OCI-M2 (cell line): ENCODE measurements at regions not wholly inside any gene's neighbourhood (a gene's known extent, or its start where the extent isn't known, plus 50 kb on each side); places are given as distances from the start of the nearest gene placed in this dataset.

Source experiments
- DNase-seq: peaks from one replicate; lab custom pipeline; 2025; ENCODE audit not compliant: unreplicated experiment; lab: John Stamatoyannopoulos, UW

DNA sequence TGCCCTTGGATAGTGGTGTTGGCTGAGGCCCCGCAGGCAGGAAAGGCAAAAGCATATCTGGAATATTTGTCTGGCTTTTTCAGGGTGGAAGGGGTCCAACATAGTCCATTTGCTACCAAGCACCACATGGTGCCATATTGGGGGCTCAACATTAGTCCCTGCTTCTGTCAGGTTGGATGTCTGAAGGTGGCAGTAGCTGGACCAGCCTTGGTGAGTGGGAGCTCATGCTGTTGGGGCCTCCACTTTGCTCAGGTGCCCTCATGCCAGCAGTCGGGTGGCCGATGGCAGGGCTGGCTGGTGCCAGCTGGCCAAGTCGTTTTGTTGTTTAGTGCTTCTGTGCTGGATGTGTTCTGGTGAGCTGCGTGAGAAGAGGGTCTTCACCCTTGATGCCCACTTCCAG is 135.3 kb downstream of the PAPOLA start:
- DNase-seq, result no peak

DNA sequence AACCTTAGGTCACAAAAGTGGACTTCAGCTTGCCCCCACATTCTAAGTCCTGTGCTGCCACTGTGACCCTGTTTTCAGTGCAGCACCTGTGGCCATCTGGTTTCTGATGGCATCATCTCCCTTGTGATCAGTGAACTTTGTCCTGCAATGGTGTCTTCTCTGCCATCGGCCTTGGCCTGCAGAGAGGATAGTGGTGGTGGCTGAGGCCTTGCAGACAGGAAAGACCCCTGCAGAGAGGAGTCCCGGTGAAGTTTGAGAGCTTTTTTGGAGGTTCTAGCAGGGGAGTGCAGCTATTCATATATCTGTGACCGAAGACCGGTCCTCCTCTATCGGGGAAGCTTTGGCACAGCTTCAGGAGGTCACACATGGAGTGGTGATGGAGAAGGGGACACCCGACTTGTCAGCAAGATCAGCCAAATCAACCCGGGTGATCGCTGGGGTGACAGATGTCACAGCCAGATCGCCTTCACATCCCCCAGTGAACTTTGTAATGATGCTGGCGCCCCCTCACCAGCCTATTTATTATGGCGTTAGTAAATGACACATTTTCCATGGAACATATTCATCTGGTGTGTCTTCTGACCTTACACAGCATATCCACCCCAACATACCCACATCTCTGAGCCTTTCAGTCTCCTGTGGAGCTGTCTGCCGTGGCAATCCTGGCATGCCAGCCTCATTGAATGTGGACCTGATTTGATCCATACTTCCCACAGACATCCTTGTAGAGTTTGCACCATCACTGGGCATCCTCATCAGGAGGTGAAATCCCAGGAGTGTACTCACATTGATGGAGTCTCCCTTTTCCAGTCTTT is 136.1 kb downstream of the PAPOLA start:
- DNase-seq, result no peak

DNA sequence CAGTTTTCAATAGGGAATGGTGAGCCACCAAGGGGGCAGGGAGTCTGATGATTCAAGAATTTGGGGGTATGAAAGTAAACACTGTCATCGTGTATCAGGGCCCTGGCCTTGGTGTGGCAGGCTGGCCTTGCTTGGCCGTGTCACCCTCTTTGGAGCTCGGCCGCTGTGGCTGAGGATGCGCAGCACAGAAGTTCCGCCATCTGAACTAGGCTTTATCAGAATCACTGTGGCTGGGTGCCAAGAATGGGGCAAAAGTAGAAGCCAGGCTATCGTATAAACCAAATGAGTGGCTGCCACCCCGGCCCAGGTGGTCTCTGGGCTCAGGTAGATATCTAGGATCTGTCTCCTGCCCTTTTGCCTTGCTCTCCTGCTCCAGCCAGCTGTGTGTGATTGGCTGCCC is 137.4 kb downstream of the PAPOLA start:
- DNase-seq, result no peak

DNA sequence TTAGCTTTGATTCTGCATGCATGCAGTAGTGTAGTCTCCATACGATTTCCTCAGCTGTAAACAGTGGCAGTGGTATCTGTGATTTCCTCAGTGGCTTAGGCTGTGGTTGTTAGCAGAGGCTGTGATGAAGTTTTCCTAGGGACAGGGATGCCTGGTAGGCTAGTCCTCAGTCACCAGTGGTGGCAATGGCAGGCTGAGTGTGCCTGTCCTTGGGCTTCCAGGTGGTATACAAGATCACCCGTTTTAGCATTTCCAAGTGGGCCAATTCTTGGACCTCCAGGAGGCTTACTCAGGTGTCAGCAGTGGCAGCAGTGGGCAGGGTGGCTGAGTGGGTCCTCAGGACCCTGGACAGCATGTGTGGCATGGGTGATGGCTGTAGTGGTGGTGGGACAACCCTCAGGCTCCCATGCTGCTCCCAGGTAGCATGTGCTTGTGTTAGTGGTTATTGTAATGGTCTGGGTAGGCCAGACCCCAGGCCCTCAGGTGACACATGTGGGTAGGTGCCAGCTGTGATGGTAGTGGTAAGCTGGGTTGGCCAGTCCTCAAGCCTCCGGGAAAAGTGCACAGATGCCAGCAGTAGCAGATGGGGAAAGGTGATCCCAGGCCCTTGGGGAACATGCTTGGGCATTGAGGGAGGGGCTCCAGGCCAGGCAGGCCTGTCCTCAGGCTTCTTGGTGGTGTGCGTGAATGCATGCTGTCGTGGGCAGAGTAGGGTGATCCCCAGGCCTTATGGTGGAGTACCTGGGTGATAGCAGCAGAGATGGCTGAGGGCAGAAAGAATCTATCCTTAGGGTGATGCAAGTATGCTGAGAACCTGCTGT is 146.5 kb downstream of the PAPOLA start:
- DNase-seq, result no peak

DNA sequence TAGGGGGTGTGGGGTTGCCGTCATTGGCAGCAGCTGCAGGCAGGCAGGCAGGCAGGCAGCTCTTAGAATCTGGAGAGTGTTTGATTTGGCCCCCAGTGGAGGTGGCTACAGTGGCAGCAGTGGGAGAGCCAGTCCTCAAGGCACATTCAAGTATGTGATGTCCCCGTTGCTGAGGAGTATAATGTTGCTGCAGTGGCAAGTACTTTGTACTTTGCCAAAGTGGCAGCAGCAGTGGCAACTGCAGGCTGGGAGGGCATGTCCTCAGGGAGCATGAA is 147.1 kb downstream of the PAPOLA start:
- no peak for DNase-seq

DNA sequence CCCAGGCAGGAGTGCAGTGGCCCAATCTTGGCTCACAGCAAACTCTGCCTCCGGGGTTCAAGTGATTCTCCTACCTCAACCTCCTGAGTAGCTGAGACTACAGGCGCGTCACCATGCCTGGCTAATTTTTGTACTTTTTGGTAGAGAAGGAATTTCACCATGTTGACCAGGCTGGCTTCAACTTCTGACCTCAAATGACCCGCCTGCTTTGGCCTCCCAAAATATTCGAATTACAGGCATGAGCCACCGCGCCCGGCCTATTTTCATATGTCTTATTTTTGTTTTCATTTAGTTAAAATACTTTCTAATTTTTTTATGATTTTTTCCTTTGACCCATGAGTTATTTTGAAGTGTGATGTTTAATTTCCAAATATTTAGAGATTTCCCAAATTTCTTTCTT is 143.6 kb upstream of the VRK1 start:
- no peak for DNase-seq

DNA sequence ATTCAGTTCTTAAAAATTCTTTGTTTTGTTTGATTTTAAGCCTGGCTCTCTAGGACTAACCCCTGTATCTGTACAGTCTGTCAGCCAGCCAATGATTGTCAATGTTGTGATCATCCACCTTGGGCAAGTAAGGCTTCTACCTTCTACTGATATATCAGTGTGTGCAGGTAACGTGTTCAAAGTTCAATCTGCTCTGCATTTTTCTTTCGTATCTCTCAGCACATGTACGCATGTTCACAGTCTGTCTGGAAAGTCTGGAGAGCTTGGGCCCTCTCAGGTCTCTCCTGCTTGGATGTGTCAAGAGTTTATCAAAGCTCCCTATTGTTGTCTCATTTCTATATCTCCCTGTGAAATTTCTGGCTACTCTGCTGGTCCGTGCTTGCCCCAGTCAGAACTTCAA is 138.6 kb upstream of the VRK1 start:
- no peak for DNase-seq

DNA sequence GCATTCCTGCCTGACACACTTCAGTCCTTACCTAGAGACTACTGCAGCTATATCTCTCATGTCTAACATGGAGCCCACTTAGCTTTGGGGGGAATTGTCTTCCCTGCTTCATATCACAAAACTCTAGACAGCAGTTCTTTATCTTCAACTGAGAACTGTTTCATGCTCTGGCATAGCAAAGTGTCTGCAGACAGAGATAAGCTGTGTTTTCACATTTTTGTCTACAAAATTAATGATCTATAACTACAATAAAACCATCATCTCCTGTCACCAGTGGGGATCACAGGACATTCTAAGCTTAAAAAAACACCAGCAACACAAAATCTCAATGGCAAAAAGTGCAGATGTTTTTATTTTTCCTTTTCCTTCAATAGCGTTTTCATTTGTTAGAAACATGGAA is 137.1 kb upstream of the VRK1 start:
- peak; percentile 29 for DNase-seq

DNA sequence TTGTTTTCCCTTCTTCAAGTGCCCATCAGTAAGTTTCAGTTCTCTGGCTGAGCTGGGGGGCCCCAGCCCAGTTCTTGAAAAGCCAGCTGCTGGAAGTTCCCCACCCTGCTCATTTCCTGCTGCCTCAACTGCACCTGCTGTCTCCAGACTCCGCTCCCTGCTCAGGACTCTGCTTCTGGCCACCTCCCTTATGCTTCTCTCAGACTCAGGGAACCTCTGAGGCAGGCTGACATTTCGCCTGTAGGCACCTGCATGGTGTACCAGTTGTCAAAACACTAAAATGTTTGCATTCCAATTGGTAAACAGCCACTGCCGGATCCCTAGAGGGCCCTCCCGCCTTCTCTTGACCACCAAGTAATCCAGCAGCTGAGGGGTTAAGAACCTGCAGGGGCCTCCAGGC is 136.5 kb upstream of the VRK1 start:
- DNase-seq, result no peak

DNA sequence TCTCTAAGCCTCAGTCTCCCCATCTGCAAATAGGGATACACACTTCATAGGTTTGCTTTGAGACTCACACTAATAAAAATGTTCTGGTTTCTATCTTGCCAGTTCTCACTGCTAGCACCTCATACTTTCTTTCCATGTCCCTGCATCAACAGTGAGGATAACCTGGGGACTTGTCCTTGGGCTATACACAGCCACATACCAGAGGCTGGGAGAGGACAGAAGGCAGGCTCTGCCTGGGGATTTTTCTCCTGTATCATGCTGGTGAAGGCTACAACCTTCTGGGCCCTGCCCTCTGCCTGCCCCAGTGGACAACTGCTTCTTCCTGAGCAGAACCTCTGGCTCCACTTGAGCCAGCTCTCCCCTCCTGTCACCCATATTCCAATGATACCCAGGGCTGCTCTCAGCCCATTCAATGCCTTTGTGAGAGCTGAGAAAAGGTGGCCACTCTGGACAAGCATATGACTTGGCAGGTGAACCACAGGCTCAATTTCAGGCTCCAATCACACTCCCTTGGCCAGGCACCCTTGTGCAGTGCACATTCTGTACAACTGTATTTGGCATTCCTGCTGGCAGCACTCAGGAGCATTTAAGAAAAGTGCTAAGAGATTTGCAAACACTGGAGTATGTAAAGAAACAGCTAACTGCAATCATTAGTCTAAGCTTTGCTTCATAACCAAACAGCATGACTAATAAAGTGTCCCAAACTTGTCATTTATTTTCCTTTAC is 135.8 kb upstream of the VRK1 start:
- DNase-seq, result no peak

DNA sequence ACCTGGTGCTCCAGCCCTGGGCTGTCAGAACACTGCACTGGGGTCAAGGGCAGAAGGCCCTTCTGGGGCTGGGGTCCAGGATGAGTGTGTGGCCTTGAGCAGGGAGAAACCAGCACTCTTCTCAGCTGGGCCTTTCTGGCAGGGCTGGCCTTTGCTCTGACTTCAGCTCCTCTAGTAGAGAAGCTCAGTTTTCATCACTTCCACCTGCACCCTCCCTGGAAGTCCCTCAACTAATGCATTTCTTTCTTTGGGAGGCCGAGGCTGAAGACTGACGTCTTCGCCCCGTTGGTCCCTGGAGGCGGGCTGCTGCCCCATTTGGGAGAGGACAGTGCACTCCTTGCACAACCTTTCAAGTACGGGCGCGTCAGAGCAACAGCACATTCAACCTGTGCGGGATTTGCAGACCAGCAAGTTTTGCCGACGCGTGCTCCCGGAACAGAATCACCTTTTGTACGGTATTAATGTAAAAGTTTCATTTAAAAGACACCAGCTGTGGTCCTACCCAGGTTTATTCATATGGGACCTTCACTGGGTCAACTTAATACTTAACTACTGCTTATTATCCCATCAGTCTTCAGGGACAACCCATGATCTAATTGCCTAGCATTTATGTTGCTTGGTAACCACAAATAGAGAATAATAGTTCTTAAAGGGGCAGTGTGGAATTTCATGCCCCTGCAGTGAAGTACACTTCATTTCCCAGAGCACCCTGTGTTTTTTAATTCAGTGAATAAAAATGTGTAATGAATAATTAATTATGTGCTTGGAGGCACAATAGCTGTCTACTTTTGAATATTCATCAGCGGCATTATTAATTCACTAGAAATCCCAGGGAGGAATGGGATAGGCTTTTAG is 134.8 kb upstream of the VRK1 start:
- DNase-seq, result no peak

DNA sequence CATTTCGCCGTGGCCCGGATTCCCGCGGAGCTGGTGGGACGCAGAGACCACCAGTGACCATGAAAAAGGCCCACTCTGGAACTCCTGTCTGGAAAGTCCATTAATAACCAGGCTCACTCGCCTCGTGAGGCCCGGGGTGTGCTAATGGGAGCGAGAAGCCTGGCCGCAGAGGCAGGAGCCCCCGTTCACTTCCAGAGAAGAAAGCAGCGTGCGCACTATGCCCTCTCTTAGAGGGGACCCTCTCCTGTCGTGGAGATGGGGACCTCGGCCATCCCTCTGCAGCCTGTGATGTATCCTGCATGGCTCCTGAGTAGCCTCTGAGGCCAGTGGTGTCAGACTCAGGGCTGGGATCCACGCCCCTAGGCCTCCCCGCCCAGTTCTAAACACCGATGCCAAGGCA is 134.1 kb upstream of the VRK1 start:
- DNase-seq, result no peak

DNA sequence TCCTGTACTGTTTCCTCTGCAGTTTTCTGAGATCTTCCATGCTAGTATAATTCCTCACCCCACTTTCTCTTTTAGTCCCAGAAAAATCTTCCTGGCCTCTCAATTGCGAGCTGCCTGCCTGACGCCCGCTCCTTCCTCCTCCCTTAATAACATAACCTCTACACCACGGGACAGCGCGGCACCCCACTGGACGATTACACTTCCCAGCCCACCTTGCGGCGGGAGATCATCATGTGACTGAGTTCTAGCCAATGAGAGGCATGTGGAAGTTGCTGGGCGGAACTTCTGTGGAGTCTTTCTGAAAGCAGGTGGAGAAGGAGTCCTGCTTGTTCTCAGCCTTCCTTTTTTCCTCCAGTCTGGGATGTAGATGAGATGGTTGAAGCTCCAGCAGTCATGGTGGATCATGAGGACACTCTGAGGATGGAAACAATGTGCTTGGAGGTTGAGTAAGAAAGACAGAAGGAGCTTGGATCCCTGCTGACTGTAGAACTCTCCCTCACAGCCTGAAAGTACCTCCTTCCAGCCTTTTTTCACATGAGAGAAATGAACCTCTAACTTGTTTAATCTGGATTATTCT is 133.6 kb upstream of the VRK1 start:
- DNase-seq, result no peak

DNA sequence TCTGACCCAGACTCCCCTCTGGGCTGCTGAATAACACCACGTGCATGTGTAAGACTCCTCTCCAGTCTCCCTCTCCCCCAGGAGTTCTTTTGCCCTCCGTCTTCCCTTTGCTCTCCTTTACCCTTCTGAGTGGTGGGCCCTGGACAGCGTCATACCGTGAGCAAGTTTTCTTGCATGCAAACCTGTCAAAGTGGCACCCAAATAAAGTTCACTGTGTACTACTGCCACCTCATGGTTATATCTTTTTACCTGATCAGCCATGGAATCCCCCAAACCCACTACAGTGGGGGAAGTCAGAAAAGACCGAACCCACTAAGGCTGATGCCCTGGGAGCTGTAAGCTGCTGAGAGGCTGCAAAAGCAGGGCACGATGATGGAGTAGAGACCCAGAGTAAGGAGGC is 131.1 kb upstream of the VRK1 start:
- DNase-seq, result no peak

DNA sequence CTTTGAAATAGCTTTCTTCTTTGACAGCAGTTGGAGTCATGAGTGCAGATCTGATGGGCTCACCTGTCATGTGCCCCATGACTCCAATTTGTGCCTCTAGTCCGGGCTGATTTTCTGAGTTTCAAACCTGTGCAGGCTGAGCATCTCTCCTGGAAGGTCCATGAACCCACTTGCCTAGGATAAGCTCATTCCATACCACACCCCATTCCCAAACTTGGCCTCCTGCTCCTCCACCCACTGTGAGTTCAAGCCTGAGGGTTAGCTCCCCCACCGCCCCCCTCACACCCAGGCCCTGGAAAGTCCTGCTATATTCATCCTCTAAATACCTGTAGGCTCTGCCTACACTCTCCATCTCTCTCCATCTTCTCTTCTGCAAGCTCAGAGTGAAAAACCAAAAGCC is 126.8 kb upstream of the VRK1 start:
- no peak for DNase-seq

DNA sequence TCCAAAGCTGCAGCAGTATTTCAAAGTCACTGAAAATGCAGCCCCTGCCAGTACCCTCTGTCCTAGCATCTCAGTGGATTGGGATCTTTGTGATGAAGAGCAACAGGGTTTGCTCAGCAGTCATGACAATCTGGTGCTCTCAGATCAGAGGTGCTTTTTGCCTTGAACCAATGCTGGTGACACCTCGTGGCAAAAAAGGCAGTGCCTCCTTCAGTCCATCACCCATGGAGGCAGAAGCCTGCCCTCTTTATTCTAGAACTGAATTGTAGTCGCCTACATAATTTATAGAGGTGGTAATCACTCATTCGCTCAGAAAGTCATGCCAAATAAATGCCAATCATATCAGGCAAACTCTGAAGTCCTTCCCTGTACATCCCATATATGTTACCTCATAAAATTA is 126.0 kb upstream of the VRK1 start:
- DNase-seq, result no peak

DNA sequence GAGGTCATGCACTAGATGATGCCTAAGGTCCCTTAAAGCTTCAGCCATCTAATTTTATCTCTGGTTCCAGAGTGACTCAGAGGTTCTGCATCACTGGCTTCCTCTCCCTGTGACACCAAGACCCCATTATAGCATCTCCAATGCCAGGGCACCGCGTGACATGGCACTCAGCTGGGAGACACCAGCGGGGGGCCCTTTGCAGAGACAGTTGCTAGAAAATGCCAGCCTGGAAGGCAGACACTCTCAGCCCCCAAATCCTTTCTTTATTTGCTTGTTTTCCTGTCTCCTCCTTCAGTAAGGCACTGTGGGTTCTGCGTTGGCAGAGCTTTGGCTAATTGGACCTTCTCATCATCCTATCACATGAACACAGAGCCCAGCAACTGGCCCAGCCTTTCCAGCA is 123.5 kb upstream of the VRK1 start:
- no peak for DNase-seq

DNA sequence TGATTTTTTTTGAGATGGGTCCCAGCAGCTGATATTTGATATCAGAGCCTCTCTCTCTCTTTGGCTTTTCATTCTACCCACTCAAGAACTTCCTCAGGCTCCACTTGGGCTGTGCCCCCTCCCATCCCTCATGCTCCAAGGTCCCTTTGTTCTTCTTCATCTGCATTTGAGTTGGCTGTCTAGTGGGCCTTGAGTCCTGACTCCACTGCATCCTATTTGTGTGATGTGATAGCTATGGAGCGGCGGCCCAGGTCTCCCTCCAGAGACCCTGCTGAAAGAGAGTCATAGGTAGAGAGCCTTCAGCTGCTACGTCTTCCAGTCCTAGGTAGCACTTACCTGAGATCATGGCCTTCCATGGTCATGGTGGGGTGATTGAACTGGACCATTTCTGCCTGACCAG is 123.1 kb upstream of the VRK1 start:
- no peak for DNase-seq

DNA sequence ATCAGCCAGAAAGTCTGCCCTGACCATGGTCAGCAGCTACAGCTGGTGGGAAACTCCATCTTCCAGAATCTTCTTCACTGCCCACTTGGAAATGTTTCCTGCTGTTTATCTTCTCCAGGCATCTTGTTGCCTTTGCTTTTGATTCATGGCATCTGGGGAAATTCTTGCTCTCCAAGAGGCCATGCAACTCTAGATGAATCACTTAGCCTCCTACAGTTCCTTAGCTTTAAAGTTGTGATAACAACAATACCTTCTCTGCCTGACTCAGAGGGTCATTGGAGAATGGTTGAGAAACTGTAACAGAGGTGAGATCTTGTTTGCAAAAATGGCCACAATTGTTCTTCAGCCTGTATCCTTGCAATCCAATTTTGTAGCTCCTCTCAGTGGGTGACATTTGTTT is 121.0 kb upstream of the VRK1 start:
- no peak for DNase-seq

DNA sequence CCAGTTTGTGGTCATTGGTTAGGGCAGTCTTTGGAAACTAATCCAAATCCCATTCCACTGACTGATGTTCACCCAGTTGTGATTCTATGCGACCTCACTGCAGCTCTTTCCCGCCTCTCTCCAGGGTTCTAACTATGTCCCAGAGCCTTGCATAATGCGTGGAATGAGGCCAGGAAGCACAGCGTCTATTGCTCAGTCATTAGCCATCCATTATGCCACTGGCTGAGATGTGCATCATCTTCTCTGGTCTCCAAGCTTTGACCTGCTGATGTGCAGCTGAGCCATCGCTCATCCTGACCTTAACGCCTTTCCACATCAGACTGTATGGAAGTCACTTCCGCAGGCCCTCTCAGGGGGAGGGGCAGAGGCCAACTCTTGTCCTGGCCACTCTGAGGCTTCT is 115.4 kb upstream of the VRK1 start:
- DNase-seq, result no peak

DNA sequence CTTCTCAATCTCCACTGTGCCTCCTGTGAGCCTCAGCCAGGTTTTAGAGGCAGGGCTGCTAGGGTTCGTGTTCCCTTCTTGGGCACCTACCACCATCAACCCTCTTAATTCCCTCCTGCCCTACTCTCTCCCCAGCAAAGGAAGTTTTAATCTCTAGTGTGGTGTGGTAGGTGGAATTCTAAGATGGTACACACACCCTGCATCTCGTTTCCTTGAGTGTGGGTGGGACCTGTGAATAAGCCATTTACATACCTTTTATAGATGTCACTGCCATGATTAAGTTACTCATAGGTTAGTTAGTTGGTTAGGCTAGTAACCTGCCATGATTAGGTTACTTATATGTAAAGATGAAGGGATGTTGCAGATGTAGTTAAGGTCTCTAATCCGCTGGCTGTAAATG is 114.8 kb upstream of the VRK1 start:
- DNase-seq, result no peak
